Neural cell (in vitro differentiated cells): ENCODE measurements at regions not wholly inside any gene's neighbourhood (a gene's known extent, or its start where the extent isn't known, plus 50 kb on each side); places are given as distances from the start of the nearest gene placed in this dataset.

Source experiments
- H2AFZ ChIP-seq: fragments of 200-600, 300-800 bp; sonication (generic), shearing (Covaris generic); 2 replicates; pipeline ENCODE4 v1.6.0; 2014; ENCODE audit warnings: low read depth, mild to moderate bottlenecking, antibody characterized with exemption, low read length, moderate library complexity
- H3F3A ChIP-seq: fragments of 200-600 bp; shearing (Covaris generic); 2 replicates; pipeline ENCODE4 v1.6.1; 2016; ENCODE audit warnings: mild to moderate bottlenecking, moderate library complexity, mixed read lengths, antibody characterized with exemption, low read length; ENCODE audit not compliant: insufficient read depth, poor library complexity, severe bottlenecking
- H3K27ac ChIP-seq: fragments of 200-600, 300-800 bp; sonication (generic), shearing (Covaris generic); 2 replicates; pipeline ENCODE4 v1.5.1; 2014; ENCODE audit warnings: mild to moderate bottlenecking, low read length, moderate library complexity
- H3K27me3 ChIP-seq: fragments of 300-800, 200-600 bp; sonication (generic), shearing (Covaris generic); 2 replicates; pipeline ENCODE4 v1.6.0; 2014; ENCODE audit warnings: mild to moderate bottlenecking, low read depth, low read length, moderate library complexity; ENCODE audit not compliant: insufficient read depth
- H3K36me3 ChIP-seq: fragments of 300-800, 200-600 bp; sonication (generic), shearing (Covaris generic); 2 replicates; pipeline ENCODE4 v1.5.1; 2014; ENCODE audit warnings: mild to moderate bottlenecking, antibody characterized with exemption, low read length, moderate library complexity; ENCODE audit not compliant: insufficient read depth
- H3K4me2 ChIP-seq: fragments of 300-800, 200-600 bp; sonication (generic), shearing (Covaris generic); 2 replicates; pipeline ENCODE4 v1.6.0; 2014; ENCODE audit warnings: mild to moderate bottlenecking, low read length
- H3K4me3 ChIP-seq: fragments of 300-800, 200-600 bp; sonication (generic), shearing (Covaris generic); 2 replicates; pipeline ENCODE4 v1.5.1; 2014; ENCODE audit warnings: mild to moderate bottlenecking, low read length, moderate library complexity
- H3K79me2 ChIP-seq: fragments of 200-600 bp; shearing (Covaris generic); replicated peaks from 2 replicates; pipeline ENCODE4 v1.6.0; 2014; ENCODE audit warnings: mild to moderate bottlenecking, low read length, moderate library complexity; ENCODE audit not compliant: insufficient read depth
- H3K9ac ChIP-seq: fragments of 300-800, 200-600 bp; sonication (generic), shearing (Covaris generic); 2 replicates; pipeline ENCODE4 v1.6.1; 2016; ENCODE audit warnings: mild to moderate bottlenecking, low read length, mixed read lengths
- H3K9me2 ChIP-seq: fragments of 200-600 bp; shearing (Covaris generic); 2 replicates; pipeline ENCODE4 v1.6.1; 2016; ENCODE audit warnings: mild to moderate bottlenecking, low read length, mixed read lengths; ENCODE audit not compliant: insufficient read depth
- H3K9me3 ChIP-seq: fragments of 200-600, 300-800 bp; sonication (generic), shearing (Covaris generic); 2 replicates; pipeline ENCODE4 v1.6.1; 2016; ENCODE audit warnings: mild to moderate bottlenecking, mixed run types, low read length, moderate library complexity, mixed read lengths
- H4K20me1 ChIP-seq: fragments of 200-600 bp; shearing (Covaris generic); 2 replicates; pipeline ENCODE4 v1.6.1; 2016; ENCODE audit warnings: mild to moderate bottlenecking, mixed run types; ENCODE audit not compliant: insufficient read depth
- EP300 ChIP-seq: fragments of 450-650 bp; conservative IDR thresholded peaks from 2 replicates; pipeline ENCODE4 v1.6.1; 2014; ENCODE audit warnings: antibody characterized with exemption, mild to moderate bottlenecking, moderate library complexity; ENCODE audit not compliant: poor library complexity, severe bottlenecking
- EZH2 ChIP-seq: fragments of 200-600, 300-800 bp; shearing (Covaris generic), sonication (generic); IDR thresholded peaks from 2 replicates; pipeline ENCODE4 v1.6.1; 2014; ENCODE audit warnings: antibody characterized with exemption, low read length, borderline replicate concordance, mild to moderate bottlenecking; ENCODE audit not compliant: insufficient read depth, poor library complexity, severe bottlenecking
- MXI1 ChIP-seq: fragments of 450-650 bp; conservative IDR thresholded peaks from 2 replicates; pipeline ENCODE4 v1.6.1; 2014; ENCODE audit warnings: antibody characterized with exemption, mild to moderate bottlenecking; ENCODE audit not compliant: poor library complexity, severe bottlenecking
- POLR2AphosphoS5 ChIP-seq: IDR thresholded peaks from 2 replicates; pipeline ENCODE4 v1.6.1; 2012
- RAD21 ChIP-seq: fragments of 450-650 bp; conservative IDR thresholded peaks from 2 replicates; pipeline ENCODE4 v1.6.1; 2014; ENCODE audit warnings: antibody characterized with exemption, mild to moderate bottlenecking, moderate library complexity
- SMC3 ChIP-seq: fragments of 450-650 bp; conservative IDR thresholded peaks from 2 replicates; pipeline ENCODE4 v1.6.1; 2014; ENCODE audit warnings: antibody characterized with exemption, mild to moderate bottlenecking, moderate library complexity; ENCODE audit not compliant: poor library complexity
- TAF1 ChIP-seq: IDR thresholded peaks from 2 replicates; pipeline ENCODE4 v1.6.1; 2012; ENCODE audit warnings: low read depth
- TF ChIP-seq, protein P1 (sequence below): fragments of 450-650 bp; IDR thresholded peaks from 2 replicates; pipeline ENCODE4 v1.5.1; 2014; ENCODE audit warnings: antibody characterized with exemption, mild to moderate bottlenecking, moderate library complexity; ENCODE audit not compliant: poor library complexity, severe bottlenecking
- TF ChIP-seq, protein P2 (sequence below): IDR thresholded peaks from 2 replicates; pipeline ENCODE4 v1.6.1; 2012; ENCODE audit warnings: borderline replicate concordance

DNA sequence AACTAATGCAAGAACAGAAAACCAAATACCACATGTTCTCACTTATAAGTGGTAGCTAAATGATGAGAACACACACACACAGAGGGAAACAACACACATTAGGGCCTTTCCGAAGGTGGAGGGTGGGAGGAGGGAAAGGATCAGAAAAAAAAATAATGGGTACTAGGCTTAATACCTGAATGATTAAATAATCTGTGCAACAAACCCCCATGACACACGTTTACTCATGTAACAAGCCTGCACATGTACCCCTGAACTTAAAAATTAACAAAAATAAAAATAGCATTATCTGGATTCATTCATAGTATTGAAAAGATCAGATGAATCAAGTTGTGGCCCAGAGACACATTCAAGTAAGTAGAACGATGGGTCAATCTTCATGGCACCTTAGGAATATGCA is 159.5 kb upstream of the POT1 start:
- Histone ChIP-seq H3K9me2 (no peaks in the 10 kb centered on the region), H3K27ac (no peak overlapping the region), H4K20me1 (no peaks in the 10 kb centered on the region), H3F3A (no peaks in the 10 kb centered on the region), H3K27me3 (no peaks in the 10 kb centered on the region), H2AFZ (no peak overlapping the region), H3K9me3 (no peaks in the 10 kb centered on the region), H3K36me3 (no peaks in the 10 kb centered on the region), H3K9ac (no peak overlapping the region), H3K4me2 (no peak overlapping the region), H3K79me2 (no peaks in the 10 kb centered on the region), H3K4me3 (no peak overlapping the region)
- TF ChIP-seq, protein P1, sequence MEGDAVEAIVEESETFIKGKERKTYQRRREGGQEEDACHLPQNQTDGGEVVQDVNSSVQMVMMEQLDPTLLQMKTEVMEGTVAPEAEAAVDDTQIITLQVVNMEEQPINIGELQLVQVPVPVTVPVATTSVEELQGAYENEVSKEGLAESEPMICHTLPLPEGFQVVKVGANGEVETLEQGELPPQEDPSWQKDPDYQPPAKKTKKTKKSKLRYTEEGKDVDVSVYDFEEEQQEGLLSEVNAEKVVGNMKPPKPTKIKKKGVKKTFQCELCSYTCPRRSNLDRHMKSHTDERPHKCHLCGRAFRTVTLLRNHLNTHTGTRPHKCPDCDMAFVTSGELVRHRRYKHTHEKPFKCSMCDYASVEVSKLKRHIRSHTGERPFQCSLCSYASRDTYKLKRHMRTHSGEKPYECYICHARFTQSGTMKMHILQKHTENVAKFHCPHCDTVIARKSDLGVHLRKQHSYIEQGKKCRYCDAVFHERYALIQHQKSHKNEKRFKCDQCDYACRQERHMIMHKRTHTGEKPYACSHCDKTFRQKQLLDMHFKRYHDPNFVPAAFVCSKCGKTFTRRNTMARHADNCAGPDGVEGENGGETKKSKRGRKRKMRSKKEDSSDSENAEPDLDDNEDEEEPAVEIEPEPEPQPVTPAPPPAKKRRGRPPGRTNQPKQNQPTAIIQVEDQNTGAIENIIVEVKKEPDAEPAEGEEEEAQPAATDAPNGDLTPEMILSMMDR, result no peak
- TF ChIP-seq SMC3, result no peak
- no peak for TF ChIP-seq TAF1
- no peak for TF ChIP-seq EZH2
- TF ChIP-seq RAD21, result no peak
- no peak for TF ChIP-seq EP300
- TF ChIP-seq, protein P2, sequence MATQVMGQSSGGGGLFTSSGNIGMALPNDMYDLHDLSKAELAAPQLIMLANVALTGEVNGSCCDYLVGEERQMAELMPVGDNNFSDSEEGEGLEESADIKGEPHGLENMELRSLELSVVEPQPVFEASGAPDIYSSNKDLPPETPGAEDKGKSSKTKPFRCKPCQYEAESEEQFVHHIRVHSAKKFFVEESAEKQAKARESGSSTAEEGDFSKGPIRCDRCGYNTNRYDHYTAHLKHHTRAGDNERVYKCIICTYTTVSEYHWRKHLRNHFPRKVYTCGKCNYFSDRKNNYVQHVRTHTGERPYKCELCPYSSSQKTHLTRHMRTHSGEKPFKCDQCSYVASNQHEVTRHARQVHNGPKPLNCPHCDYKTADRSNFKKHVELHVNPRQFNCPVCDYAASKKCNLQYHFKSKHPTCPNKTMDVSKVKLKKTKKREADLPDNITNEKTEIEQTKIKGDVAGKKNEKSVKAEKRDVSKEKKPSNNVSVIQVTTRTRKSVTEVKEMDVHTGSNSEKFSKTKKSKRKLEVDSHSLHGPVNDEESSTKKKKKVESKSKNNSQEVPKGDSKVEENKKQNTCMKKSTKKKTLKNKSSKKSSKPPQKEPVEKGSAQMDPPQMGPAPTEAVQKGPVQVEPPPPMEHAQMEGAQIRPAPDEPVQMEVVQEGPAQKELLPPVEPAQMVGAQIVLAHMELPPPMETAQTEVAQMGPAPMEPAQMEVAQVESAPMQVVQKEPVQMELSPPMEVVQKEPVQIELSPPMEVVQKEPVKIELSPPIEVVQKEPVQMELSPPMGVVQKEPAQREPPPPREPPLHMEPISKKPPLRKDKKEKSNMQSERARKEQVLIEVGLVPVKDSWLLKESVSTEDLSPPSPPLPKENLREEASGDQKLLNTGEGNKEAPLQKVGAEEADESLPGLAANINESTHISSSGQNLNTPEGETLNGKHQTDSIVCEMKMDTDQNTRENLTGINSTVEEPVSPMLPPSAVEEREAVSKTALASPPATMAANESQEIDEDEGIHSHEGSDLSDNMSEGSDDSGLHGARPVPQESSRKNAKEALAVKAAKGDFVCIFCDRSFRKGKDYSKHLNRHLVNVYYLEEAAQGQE, result no peak
- no peak for TF ChIP-seq POLR2AphosphoS5
- no peak for TF ChIP-seq MXI1

DNA sequence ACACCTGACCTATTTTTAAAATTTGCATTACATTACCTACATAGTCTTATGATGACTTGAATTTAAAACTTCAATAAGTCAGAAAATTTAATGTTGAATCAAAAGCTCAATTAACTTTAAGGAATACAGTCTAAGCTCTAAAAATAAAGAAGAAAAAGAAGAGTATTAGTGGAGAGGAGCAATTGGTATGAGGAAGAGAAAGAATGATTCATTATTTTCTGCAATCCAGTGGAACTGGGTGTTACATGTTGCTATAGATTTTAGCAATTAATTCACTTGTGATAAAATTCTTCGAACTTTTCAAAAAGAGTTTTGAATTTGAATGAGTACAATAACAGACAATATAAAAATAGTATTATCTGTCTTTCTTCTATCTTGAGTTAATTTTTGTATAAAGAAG is 158.9 kb upstream of the POT1 start:
- Histone ChIP-seq H3K4me2 (no peak overlapping the region), H3K9me3 (no peaks in the 10 kb centered on the region), H3K4me3 (no peak overlapping the region), H3K79me2 (no peaks in the 10 kb centered on the region), H4K20me1 (no peaks in the 10 kb centered on the region), H3K27ac (no peak overlapping the region), H3K9ac (no peak overlapping the region), H3F3A (no peaks in the 10 kb centered on the region), H3K27me3 (no peaks in the 10 kb centered on the region), H3K9me2 (no peaks in the 10 kb centered on the region), H2AFZ (no peak overlapping the region), H3K36me3 (no peaks in the 10 kb centered on the region)
- TF ChIP-seq EP300 (no peak), TAF1 (no peak), RAD21 (no peak), MXI1 (no peak), SMC3 (no peak), EZH2 (no peak), POLR2AphosphoS5 (no peak)
- TF ChIP-seq, protein P1, result no peak
- TF ChIP-seq, protein P2, result no peak
